Cardiac muscle cell (in vitro differentiated cells and primary cell): ENCODE measurements at regions not wholly inside any gene's neighbourhood (a gene's known extent, or its start where the extent isn't known, plus 50 kb on each side); places are given as distances from the start of the nearest gene placed in this dataset.

ENCODE experiments used
- DNase-seq, 2 donors: peaks; one replicate each; pipeline versions ENCODE4 v3.0.0 to v3.0.0-alpha.2; 2010 to 2017; ENCODE audit warnings: low read depth in 1 of 2, low spot score in 1 of 2
- H3K27ac ChIP-seq: fragments of 200-600 bp; sonication (generic); 2 replicates; pipeline ENCODE4 v1.5.1; 2016
- H3K27me3 ChIP-seq: fragments of 200-600 bp; sonication (generic); 2 replicates; pipeline ENCODE4 v1.6.0; 2016; ENCODE audit warnings: control low read depth
- H3K36me3 ChIP-seq: fragments of 200-600 bp; sonication (generic); 2 replicates; pipeline ENCODE4 v1.5.1; 2016; ENCODE audit warnings: control low read depth
- H3K4me1 ChIP-seq: fragments of 200-600 bp; sonication (generic); 2 replicates; pipeline ENCODE4 v1.8.1; 2017; ENCODE audit warnings: low read depth, mild to moderate bottlenecking, mixed run types
- H3K4me3 ChIP-seq: fragments of 200-600 bp; sonication (generic); 2 replicates; pipeline ENCODE4 v1.5.1; 2016; ENCODE audit warnings: mild to moderate bottlenecking
- H3K9me3 ChIP-seq: fragments of 200-600 bp; sonication (generic); 2 replicates; pipeline ENCODE4 v1.5.1; 2017; ENCODE audit warnings: low read depth, mild to moderate bottlenecking, control low read depth
- CTCF ChIP-seq: IDR thresholded peaks from 2 replicates; pipeline ENCODE4 v1.5.1; 2012; ENCODE audit warnings: low read depth, mild to moderate bottlenecking, low read length

GRCh38 chr22:22776121-22776520, 111.5 kb upstream of the IGLL5 start:
- no peak for DNase-seq
- Histone ChIP-seq H3K27me3 (no peaks in the 10 kb centered on the region), H3K4me1 (no peaks in the 10 kb centered on the region), H3K9me3 (no peaks in the 10 kb centered on the region), H3K4me3 (no peak overlapping the region), H3K36me3 (no peaks in the 10 kb centered on the region), H3K27ac (no peak overlapping the region)
- TF ChIP-seq CTCF, result no peak

GRCh38 chr22:22779213-22779612, 108.4 kb upstream of the IGLL5 start:
- Histone ChIP-seq H3K4me1 (no peaks in the 10 kb centered on the region), H3K27ac (no peak overlapping the region), H3K9me3 (no peaks in the 10 kb centered on the region), H3K36me3 (no peaks in the 10 kb centered on the region), H3K27me3 (no peaks in the 10 kb centered on the region), H3K4me3 (no peak overlapping the region)
- DNase-seq, result no peak
- no peak for TF ChIP-seq CTCF

- no peak for TF ChIP-seq CTCF
These were observed 104.0 kb upstream of the IGLL5 start for GRCh38 chr22:22783575-22783974.

GRCh38 chr22:22784249-22785039, 103.2 kb upstream of the IGLL5 start:
- H3K27me3 ChIP-seq, result no peaks in the 10 kb centered on the region
- DNase-seq, result no peak

More at GRCh38 chr22:22783575-22783974, 104.0 kb upstream of the IGLL5 start:
- Histone ChIP-seq H3K27ac (no peak overlapping the region), H3K36me3 (no peaks in the 10 kb centered on the region), H3K4me1 (no peaks in the 10 kb centered on the region), H3K9me3 (no peaks in the 10 kb centered on the region), H3K4me3 (no peak overlapping the region), H3K27me3 (no peaks in the 10 kb centered on the region)
- no peak for DNase-seq

GRCh38 chr22:22785316-22786065, 102.1 kb upstream of the IGLL5 start:
- Histone ChIP-seq H3K4me1 (no peaks in the 10 kb centered on the region), H3K4me3 (no peak overlapping the region), H3K27ac (no peak overlapping the region), H3K36me3 (no peaks in the 10 kb centered on the region), H3K9me3 (no peaks in the 10 kb centered on the region), H3K27me3 (no peaks in the 10 kb centered on the region)
- TF ChIP-seq CTCF, result no peak
- no peak for DNase-seq

More at GRCh38 chr22:22784249-22785039, 103.2 kb upstream of the IGLL5 start:
- TF ChIP-seq CTCF, result no peak
- Histone ChIP-seq H3K36me3 (no peaks in the 10 kb centered on the region), H3K4me3 (no peak overlapping the region), H3K27ac (no peak overlapping the region), H3K9me3 (no peaks in the 10 kb centered on the region), H3K4me1 (no peaks in the 10 kb centered on the region)
